Skeletal muscle tissue (tissue), 3 donors: ENCODE measurements at regions not wholly inside any gene's neighbourhood (a gene's known extent, or its start where the extent isn't known, plus 50 kb on each side); places are given as distances from the start of the nearest gene placed in this dataset.

Experiments
- H3K27ac ChIP-seq: one replicate; pipeline ENCODE4 v1.7.0; 2013; ENCODE audit warnings: mild to moderate bottlenecking, low read depth, low read length, inconsistent platforms
- H3K27me3 ChIP-seq, 3 donors: one replicate each; pipeline ENCODE4 v1.7.0; 2013; ENCODE audit warnings: low read length in 3 of 3; ENCODE audit not compliant: control insufficient read depth in 3 of 3, insufficient read depth in 3 of 3
- H3K36me3 ChIP-seq, 3 donors: one replicate each; pipeline ENCODE4 v1.7.0; 2013; ENCODE audit warnings: low read length in 3 of 3; ENCODE audit not compliant: control insufficient read depth in 3 of 3, insufficient read depth in 3 of 3
- H3K4me1 ChIP-seq, 3 donors: one replicate each; pipeline ENCODE4 v1.7.0; 2013; ENCODE audit warnings: low read length in 3 of 3, mild to moderate bottlenecking in 3 of 3; ENCODE audit not compliant: control insufficient read depth in 3 of 3, insufficient read depth in 3 of 3
- H3K4me3 ChIP-seq, 3 donors: one replicate each; pipeline ENCODE4 v1.7.0; 2013; ENCODE audit warnings: low read length in 3 of 3
- H3K9ac ChIP-seq, 3 donors: one replicate each; pipeline ENCODE4 v1.7.0; 2013; ENCODE audit warnings: low read length in 3 of 3, mild to moderate bottlenecking in 3 of 3, moderate library complexity in 2 of 3, low read depth in 1 of 3
- H3K9me3 ChIP-seq, 3 donors: one replicate each; pipeline ENCODE4 v1.7.0; 2013; ENCODE audit warnings: low read length in 3 of 3; ENCODE audit not compliant: control insufficient read depth in 3 of 3
- donor health status: Osteomylitis.

DNA sequence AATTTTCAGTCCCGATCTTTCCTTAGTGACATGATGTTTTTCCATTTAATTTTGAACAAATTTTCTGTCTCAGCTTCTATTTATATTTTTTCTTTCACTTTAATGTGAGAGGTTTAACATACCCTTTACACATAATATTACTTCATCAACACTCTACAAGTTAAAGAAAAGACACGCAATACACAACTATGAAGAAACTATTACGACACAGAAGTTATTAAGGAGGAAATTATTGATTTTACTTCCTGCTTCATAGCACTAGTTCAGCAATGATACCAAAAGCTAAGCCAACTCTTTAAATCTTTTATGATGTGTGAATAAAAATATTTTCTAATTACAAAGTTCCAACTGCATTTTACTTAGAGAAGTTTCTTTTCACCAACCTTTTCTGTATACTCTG, 432.3 kb upstream of the DAB2 start:
- no peak overlapping the region for H3K4me3 ChIP-seq
- H3K36me3 ChIP-seq = no peaks in the 10 kb centered on the region
- H3K27me3 ChIP-seq = no peaks in the 10 kb centered on the region
- no peak overlapping the region for H3K27ac ChIP-seq
- H3K9me3 ChIP-seq = peaks cover 0 to 3% (median 0%) of the 10 kb centered on the region in 3 donors
- H3K4me1 ChIP-seq = no peaks in the 10 kb centered on the region
- no peak overlapping the region for H3K9ac ChIP-seq

- Histone ChIP-seq H3K36me3 (no peaks in the 10 kb centered on the region), H3K9me3 (no peaks in the 10 kb centered on the region), H3K27ac (no peak overlapping the region), H3K4me3 (no peak overlapping the region), H3K9ac (no peak overlapping the region), H3K27me3 (no peaks in the 10 kb centered on the region), H3K4me1 (no peaks in the 10 kb centered on the region)
Observed at GRCh38 chr5:39854771-39855410, 430.1 kb upstream of the DAB2 start.

GRCh38 chr5:39850291-39850690, 425.5 kb upstream of the DAB2 start:
- Histone ChIP-seq H3K4me3 (no peak overlapping the region), H3K27ac (no peak overlapping the region), H3K36me3 (no peaks in the 10 kb centered on the region), H3K9me3 (no peaks in the 10 kb centered on the region), H3K27me3 (no peaks in the 10 kb centered on the region), H3K4me1 (no peaks in the 10 kb centered on the region), H3K9ac (no peak overlapping the region)

- Histone ChIP-seq H3K4me3 (no peak overlapping the region), H3K27me3 (no peaks in the 10 kb centered on the region), H3K9ac (no peak overlapping the region), H3K4me1 (no peaks in the 10 kb centered on the region), H3K27ac (no peak overlapping the region), H3K36me3 (no peaks in the 10 kb centered on the region), H3K9me3 (no peaks in the 10 kb centered on the region)
Observed at GRCh38 chr5:39846144-39846543, 421.4 kb upstream of the DAB2 start.

DNA sequence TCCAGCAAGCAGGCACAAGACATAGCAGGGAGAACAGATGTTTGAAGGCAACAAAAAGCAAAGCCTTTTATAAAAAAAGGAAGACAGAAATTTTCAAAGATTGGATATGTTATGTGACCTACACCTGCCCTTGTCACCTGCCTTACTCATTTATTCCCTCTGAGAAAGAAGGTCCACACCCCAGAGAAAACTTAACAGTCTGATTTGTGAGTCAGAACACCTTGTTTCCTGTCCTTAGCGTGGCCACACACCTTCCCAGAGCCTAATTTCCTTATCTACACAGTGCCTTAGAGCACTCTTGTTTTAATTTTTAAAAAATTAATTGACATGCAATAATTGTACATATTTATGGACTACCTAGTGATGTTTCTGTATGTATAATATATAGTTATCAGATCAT, 419.0 kb upstream of the DAB2 start:
- no peak overlapping the region for H3K27ac ChIP-seq
- H3K36me3 ChIP-seq = no peaks in the 10 kb centered on the region
- no peaks in the 10 kb centered on the region for H3K27me3 ChIP-seq
- H3K4me3 ChIP-seq = no peak overlapping the region
- H3K9me3 ChIP-seq = no peaks in the 10 kb centered on the region
- no peaks in the 10 kb centered on the region for H3K4me1 ChIP-seq
- H3K9ac ChIP-seq = no peak overlapping the region

DNA sequence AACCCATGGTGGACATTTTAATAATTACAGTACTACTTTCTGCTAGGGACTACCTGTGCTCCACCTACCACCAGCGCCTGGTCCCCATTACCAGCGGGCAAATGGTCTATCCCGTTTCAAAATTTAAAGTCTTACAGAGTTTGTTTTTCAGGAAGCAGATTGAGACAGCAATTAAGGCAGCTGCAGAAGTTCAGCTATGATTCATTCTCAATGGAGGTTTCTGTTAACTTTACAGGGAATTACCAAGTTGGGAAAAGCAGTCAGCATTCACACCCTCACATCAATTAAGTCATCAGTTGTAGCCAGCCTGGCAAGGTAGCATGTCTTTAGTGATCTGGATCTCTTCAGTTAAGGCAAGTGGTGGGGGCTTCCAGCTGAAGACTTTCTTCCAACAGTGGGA, 410.6 kb upstream of the DAB2 start:
- Histone ChIP-seq H3K4me3 (no peak overlapping the region), H3K27ac (no peak overlapping the region), H3K27me3 (no peaks in the 10 kb centered on the region), H3K9ac (no peak overlapping the region), H3K4me1 (no peaks in the 10 kb centered on the region), H3K36me3 (no peaks in the 10 kb centered on the region), H3K9me3 (no peaks in the 10 kb centered on the region)

- H3K4me3 ChIP-seq = no peak overlapping the region
- H3K9me3 ChIP-seq = no peaks in the 10 kb centered on the region
- H3K4me1 ChIP-seq = no peaks in the 10 kb centered on the region
- no peak overlapping the region for H3K27ac ChIP-seq
- H3K36me3 ChIP-seq = no peaks in the 10 kb centered on the region
- H3K9ac ChIP-seq = no peak overlapping the region
- H3K27me3 ChIP-seq = no peaks in the 10 kb centered on the region
Observed at GRCh38 chr5:39829441-39829840, 404.7 kb upstream of the DAB2 start.

- Histone ChIP-seq H3K27ac (no peak overlapping the region), H3K4me3 (no peak overlapping the region), H3K27me3 (no peaks in the 10 kb centered on the region), H3K36me3 (no peaks in the 10 kb centered on the region), H3K9me3 (no peaks in the 10 kb centered on the region), H3K4me1 (no peaks in the 10 kb centered on the region), H3K9ac (no peak overlapping the region)
Observed at GRCh38 chr5:39826051-39826450, 401.3 kb upstream of the DAB2 start.

- Histone ChIP-seq H3K9me3 (no peaks in the 10 kb centered on the region), H3K36me3 (no peaks in the 10 kb centered on the region), H3K4me1 (no peaks in the 10 kb centered on the region), H3K4me3 (no peak overlapping the region), H3K27me3 (no peaks in the 10 kb centered on the region), H3K9ac (no peak overlapping the region), H3K27ac (no peak overlapping the region)
Observed at GRCh38 chr5:39825301-39825700, 400.5 kb upstream of the DAB2 start.

DNA sequence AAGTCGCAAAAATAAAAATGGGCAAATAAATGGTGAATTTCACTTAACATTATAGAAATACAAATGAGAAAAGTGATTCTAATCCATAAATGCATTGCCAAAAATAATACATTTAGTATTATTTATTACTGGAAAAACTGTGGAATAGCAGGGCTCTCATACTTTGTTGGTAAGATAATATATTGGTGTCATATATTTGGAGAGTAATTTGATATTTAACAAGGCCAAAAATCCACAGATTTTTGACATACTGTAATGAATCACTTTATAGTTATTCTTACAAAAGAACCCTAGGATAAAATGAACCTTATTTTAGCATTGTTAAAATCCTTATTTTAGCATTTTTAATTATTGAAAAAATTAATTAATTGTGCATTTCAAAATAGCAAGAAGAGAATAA, 397.2 kb upstream of the DAB2 start:
- Histone ChIP-seq H3K27ac (no peak overlapping the region), H3K9ac (no peak overlapping the region), H3K9me3 (no peaks in the 10 kb centered on the region), H3K4me3 (no peak overlapping the region), H3K36me3 (no peaks in the 10 kb centered on the region), H3K27me3 (no peaks in the 10 kb centered on the region), H3K4me1 (no peaks in the 10 kb centered on the region)

DNA sequence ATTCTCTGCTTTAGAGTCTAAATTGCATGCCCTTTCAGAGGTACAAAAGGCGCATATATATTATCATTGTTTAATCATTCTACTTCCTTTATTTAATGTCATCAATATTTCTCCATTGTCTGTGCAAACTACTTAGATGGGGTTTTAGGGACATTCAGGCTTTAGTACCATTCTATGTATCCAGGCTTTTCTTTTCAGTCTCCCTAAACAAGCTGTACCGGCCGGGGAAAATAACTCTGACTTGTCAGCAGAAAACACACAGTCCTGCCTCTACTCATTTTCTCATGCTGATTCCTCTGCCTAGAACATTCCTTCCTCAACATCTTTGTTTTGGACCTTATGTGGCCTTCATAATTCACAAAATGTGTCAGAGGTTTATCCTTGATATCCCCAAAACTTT, 392.1 kb upstream of the DAB2 start:
- no peaks in the 10 kb centered on the region for H3K36me3 ChIP-seq
- no peaks in the 10 kb centered on the region for H3K4me1 ChIP-seq
- H3K9me3 ChIP-seq = no peaks in the 10 kb centered on the region
- H3K27ac ChIP-seq = no peak overlapping the region
- no peak overlapping the region for H3K9ac ChIP-seq
- no peak overlapping the region for H3K4me3 ChIP-seq
- no peaks in the 10 kb centered on the region for H3K27me3 ChIP-seq
